ENCODE measurements at regions not wholly inside any gene's neighbourhood (a gene's known extent, or its start where the extent isn't known, plus 50 kb on each side); places are given as distances from the start of the nearest gene placed in this dataset.

- TF ChIP-seq POLR2A (IDR thresholded peaks at IDR 0.05; ENCODE audit: low read length) (no peak), GATA1 (IDR thresholded peaks at IDR 0.05; ENCODE audit: low read depth, low read length) (no peak)
Observed at GRCh38 chr10:6996431-6996830, 414.4 kb downstream of the SFMBT2 start.

Data from erythroblast (primary cell).